ENCODE measurements at regions not wholly inside any gene's neighbourhood (a gene's known extent, or its start where the extent isn't known, plus 50 kb on each side); places are given as distances from the start of the nearest gene placed in this dataset.
"Not testable (repeated sequence)": the region's sequence is repeated elsewhere in the genome, so short reads cannot be mapped to it uniquely, and the experiment has no call there.

GRCh38 chr12:47343684-47344567, 264.2 kb upstream of the AMIGO2 start:
- Histone ChIP-seq H3K27ac (no peak overlapping the region), H3K27me3 (replicated peaks; ENCODE audit: insufficient read depth) (no peaks in the 10 kb centered on the region), H3K4me1 (ENCODE audit: control insufficient read depth in 1 of 2, low read depth in 2 of 2) (no peaks in the 10 kb centered on the region), H3K36me3 (no peaks in the 10 kb centered on the region), H3K4me3 (no peak overlapping the region), H3K9me3 (no peaks in the 10 kb centered on the region)
- TF ChIP-seq, protein P1, sequence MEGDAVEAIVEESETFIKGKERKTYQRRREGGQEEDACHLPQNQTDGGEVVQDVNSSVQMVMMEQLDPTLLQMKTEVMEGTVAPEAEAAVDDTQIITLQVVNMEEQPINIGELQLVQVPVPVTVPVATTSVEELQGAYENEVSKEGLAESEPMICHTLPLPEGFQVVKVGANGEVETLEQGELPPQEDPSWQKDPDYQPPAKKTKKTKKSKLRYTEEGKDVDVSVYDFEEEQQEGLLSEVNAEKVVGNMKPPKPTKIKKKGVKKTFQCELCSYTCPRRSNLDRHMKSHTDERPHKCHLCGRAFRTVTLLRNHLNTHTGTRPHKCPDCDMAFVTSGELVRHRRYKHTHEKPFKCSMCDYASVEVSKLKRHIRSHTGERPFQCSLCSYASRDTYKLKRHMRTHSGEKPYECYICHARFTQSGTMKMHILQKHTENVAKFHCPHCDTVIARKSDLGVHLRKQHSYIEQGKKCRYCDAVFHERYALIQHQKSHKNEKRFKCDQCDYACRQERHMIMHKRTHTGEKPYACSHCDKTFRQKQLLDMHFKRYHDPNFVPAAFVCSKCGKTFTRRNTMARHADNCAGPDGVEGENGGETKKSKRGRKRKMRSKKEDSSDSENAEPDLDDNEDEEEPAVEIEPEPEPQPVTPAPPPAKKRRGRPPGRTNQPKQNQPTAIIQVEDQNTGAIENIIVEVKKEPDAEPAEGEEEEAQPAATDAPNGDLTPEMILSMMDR (IDR thresholded peaks at IDR 0.05), result no peak
- ATAC-seq (ENCODE audit: insufficient number of reproducible peaks, low FRiP score, low read depth) (no peak), DNase-seq (ENCODE audit: low spot score) (no peak)

GRCh38 chr12:47340411-47341015, 260.8 kb upstream of the AMIGO2 start:
- no peaks in the 10 kb centered on the region for H3K27me3 ChIP-seq (replicated peaks; ENCODE audit: insufficient read depth)
- H3K4me3 ChIP-seq, result no peak overlapping the region
- TF ChIP-seq, protein P1 (IDR thresholded peaks at IDR 0.05), result no peak
- no peaks in the 10 kb centered on the region for H3K9me3 ChIP-seq
- DNase-seq (ENCODE audit: low spot score) (no peak), ATAC-seq (ENCODE audit: insufficient number of reproducible peaks, low FRiP score, low read depth) (no peak)
- H3K4me1 ChIP-seq (ENCODE audit: control insufficient read depth in 1 of 2, low read depth in 2 of 2), result no peaks in the 10 kb centered on the region
- H3K36me3 ChIP-seq, result no peaks in the 10 kb centered on the region
- no peak overlapping the region for H3K27ac ChIP-seq

DNA sequence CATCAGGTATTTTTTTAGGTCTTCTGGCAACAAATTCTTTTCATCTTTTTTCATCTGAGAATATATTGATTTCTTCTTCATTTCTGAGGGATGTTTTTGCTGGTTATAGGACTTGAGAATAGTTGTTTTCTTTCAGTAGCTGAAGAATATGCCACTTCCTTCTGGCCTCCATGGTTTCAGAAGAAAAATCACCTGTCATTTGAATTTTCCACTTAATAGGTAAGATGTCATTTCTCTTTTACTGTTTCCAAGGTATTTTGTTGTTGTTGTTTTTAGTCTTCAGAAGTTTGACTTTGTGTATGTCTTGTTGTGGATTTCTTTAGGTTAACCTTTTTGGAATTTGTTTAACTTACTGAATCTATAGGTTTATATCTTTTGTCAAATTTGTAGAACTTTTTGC, 257.8 kb upstream of the AMIGO2 start:
- Histone ChIP-seq H3K9me3 (no peaks in the 10 kb centered on the region), H3K27me3 (replicated peaks; ENCODE audit: insufficient read depth) (no peaks in the 10 kb centered on the region), H3K4me1 (ENCODE audit: control insufficient read depth in 1 of 2, low read depth in 2 of 2) (no peaks in the 10 kb centered on the region), H3K36me3 (no peaks in the 10 kb centered on the region), H3K27ac (no peak overlapping the region), H3K4me3 (no peak overlapping the region)
- no peak for DNase-seq (ENCODE audit: low spot score)
- ATAC-seq (ENCODE audit: insufficient number of reproducible peaks, low FRiP score, low read depth), result no peak
- TF ChIP-seq, protein P1 (IDR thresholded peaks at IDR 0.05), result no peak

GRCh38 chr12:47333271-47333858, 253.6 kb upstream of the AMIGO2 start:
- H3K36me3 ChIP-seq; H3K9me3 ChIP-seq; ATAC-seq (ENCODE audit: insufficient number of reproducible peaks, low FRiP score, low read depth); H3K27me3 ChIP-seq (replicated peaks; ENCODE audit: insufficient read depth); H3K4me1 ChIP-seq (ENCODE audit: control insufficient read depth in 1 of 2, low read depth in 2 of 2); H3K4me3 ChIP-seq; DNase-seq (ENCODE audit: low spot score); H3K27ac ChIP-seq: not testable (repeated sequence)

DNA sequence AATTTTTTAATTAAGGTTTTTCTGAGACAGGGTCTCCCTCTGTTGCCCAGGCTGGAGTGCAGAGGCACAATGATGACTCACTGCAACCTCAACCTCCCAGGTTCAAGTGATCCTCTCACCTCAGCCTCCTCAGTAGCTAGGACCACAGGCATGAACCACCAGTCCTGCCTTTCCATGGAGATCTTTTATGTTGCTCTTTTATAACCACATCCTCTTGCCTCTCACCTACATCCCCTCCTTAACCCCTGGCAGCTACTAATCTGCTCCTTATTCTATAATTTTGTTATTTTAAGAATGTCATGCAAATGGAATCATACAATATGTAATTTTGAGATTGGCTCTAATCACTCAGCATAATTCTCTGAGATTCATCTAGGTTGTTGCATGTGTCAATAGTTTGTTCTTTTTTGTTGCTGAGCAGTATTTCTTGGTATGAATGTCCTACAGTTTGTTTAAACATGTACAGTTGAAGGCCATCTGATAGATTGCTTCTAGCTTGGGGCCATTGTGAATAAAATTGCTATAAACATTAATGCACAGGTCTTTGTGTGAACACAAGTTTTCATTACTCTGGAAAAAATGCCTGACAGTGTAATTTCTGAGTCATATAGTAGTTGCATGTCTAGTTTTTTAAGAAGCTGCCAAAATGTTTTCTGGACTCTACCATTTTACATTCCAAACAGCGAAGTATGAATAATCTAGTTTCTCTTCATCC, 249.2 kb upstream of the AMIGO2 start:
- no peak overlapping the region for H3K27ac ChIP-seq
- H3K4me3 ChIP-seq, result no peak overlapping the region
- H3K9me3 ChIP-seq, result no peaks in the 10 kb centered on the region
- H3K36me3 ChIP-seq, result no peaks in the 10 kb centered on the region
- no peaks in the 10 kb centered on the region for H3K4me1 ChIP-seq (ENCODE audit: control insufficient read depth in 1 of 2, low read depth in 2 of 2)
- DNase-seq (ENCODE audit: low spot score) (no peak), ATAC-seq (ENCODE audit: insufficient number of reproducible peaks, low FRiP score, low read depth) (no peak)
- no peaks in the 10 kb centered on the region for H3K27me3 ChIP-seq (replicated peaks; ENCODE audit: insufficient read depth)
- TF ChIP-seq, protein P1 (IDR thresholded peaks at IDR 0.05), result no peak

All from thoracic aorta (tissue), 2 donors.